ENCODE measurements at regions not wholly inside any gene's neighbourhood (a gene's known extent, or its start where the extent isn't known, plus 50 kb on each side); places are given as distances from the start of the nearest gene placed in this dataset.

GRCh38 chr13:89282241-89282640, 1611.1 kb downstream of the SLITRK5 start:
- TF ChIP-seq EP300 (IDR thresholded peaks at IDR 0.05) (no peak), CTCF (IDR thresholded peaks at IDR 0.05) (no peak), POLR2A (IDR thresholded peaks at IDR 0.05) (no peak)

Measured in sigmoid colon (tissue), 4 donors.